Panc1 (cell line): ENCODE measurements at regions not wholly inside any gene's neighbourhood (a gene's known extent, or its start where the extent isn't known, plus 50 kb on each side); places are given as distances from the start of the nearest gene placed in this dataset.
"Not testable (repeated sequence)": the region's sequence is repeated elsewhere in the genome, so short reads cannot be mapped to it uniquely, and the experiment has no call there.

Experiments
- ATAC-seq: fragments of 200-7000 bp; cut with Tn5 transposase; 2 replicates; pipeline ENCODE4 v1.9.1; 2020; ENCODE audit warnings: mild to moderate bottlenecking, moderate library complexity
- BruUV-seq: library from RNA; stranded (reverse); fragments of 400-500 nt; replicated peaks from 2 replicates; lab custom pipeline; 2021; lab: Mats Ljungman, UMichigan
- CTCF ChIA-PET: fragments of 300-600 bp; sonication (Branson Sonifier 250); formaldehyde crosslinking; loops from one replicate; lab custom pipeline; 2022; ENCODE audit warnings: antibody characterized with exemption; lab: Charles Lee
- POLR2A ChIA-PET: fragments of 300-600 bp; sonication (Branson Sonifier 250); formaldehyde crosslinking; loops from one replicate; lab custom pipeline; 2022; ENCODE audit warnings: antibody characterized with exemption; lab: Charles Lee
- DNase-seq: peaks from one replicate; pipeline ENCODE4 v3.0.0-alpha.2; 2010; ENCODE audit warnings: low read depth, low spot score
- H3K27ac ChIP-seq: 2 replicates; pipeline ENCODE4 v1.5.1; 2011; ENCODE audit warnings: mild to moderate bottlenecking, low read length, inconsistent platforms
- H3K27me3 ChIP-seq: fragments of 200-500 bp; sonication (Bioruptor generic); 2 replicates; pipeline ENCODE4 v1.6.0; 2014; ENCODE audit warnings: low read length, inconsistent platforms; ENCODE audit not compliant: control insufficient read depth, insufficient read depth
- H3K36me3 ChIP-seq: fragments of 200-500 bp; sonication (Bioruptor generic); 2 replicates; pipeline ENCODE4 v1.5.1; 2014; ENCODE audit warnings: inconsistent platforms, mild to moderate bottlenecking, low read length, moderate library complexity; ENCODE audit not compliant: control insufficient read depth, insufficient read depth
- H3K4me1 ChIP-seq: 2 replicates; pipeline ENCODE4 v1.5.1; 2011; ENCODE audit warnings: inconsistent platforms, mild to moderate bottlenecking, low read length, moderate library complexity; ENCODE audit not compliant: control insufficient read depth, insufficient read depth
- H3K4me3 ChIP-seq, 2 experiments: 2 replicates each; pipeline ENCODE4 v1.5.1; 2011 to 2012; ENCODE audit warnings: low read depth in 2 of 2, low read length in 2 of 2, mild to moderate bottlenecking in 2 of 2, inconsistent platforms in 1 of 2, moderate library complexity in 1 of 2
- H3K9me3 ChIP-seq: fragments of 200-500 bp; sonication (Bioruptor generic); 2 replicates; pipeline ENCODE4 v1.5.1; 2014; ENCODE audit warnings: low read depth, mild to moderate bottlenecking, inconsistent platforms, low read length, moderate library complexity; ENCODE audit not compliant: control insufficient read depth, insufficient read depth
- CTCF ChIP-seq: fragments of 450-650 bp; IDR thresholded peaks from 2 replicates; pipeline ENCODE4 v1.5.1; 2017; ENCODE audit warnings: mild to moderate bottlenecking
- POLR2AphosphoS5 ChIP-seq: IDR thresholded peaks from 2 replicates; pipeline ENCODE4 v1.6.1; 2012; ENCODE audit warnings: mild to moderate bottlenecking, low read depth, low read length, moderate library complexity
- SIN3A ChIP-seq: IDR thresholded peaks from 2 replicates; pipeline ENCODE4 v1.6.1; 2012; ENCODE audit warnings: low read depth, mild to moderate bottlenecking, low read length, moderate library complexity, borderline replicate concordance; ENCODE audit not compliant: insufficient read depth
- TCF7L2 ChIP-seq: IDR thresholded peaks from 2 replicates; pipeline ENCODE4 v1.6.1; 2011; ENCODE audit warnings: mild to moderate bottlenecking, low read depth, low read length, inconsistent platforms
- in situ Hi-C: cut with HindIII; loops from 2 replicates; pipeline ENCODE4 v1.10.0; 2016; ENCODE audit warnings: low sequenced_read_pairs, low pct_unique_long_range_greater_than_20kb
- intact Hi-C: fragments of 100-400 bp; cut with micrococcal nuclease; formaldehyde crosslinking; loops from one replicate; pipeline ENCODE4 v1.10.0; 2022; ENCODE audit not compliant: unreplicated experiment
- TF ChIP-seq, protein P1 (sequence below), 2 experiments: IDR thresholded peaks; 2 replicates each; pipeline ENCODE4 v1.6.1; 2011 to 2012; ENCODE audit warnings: low read depth in 2 of 2, control low read depth in 1 of 2, low read length in 1 of 2, mild to moderate bottlenecking in 1 of 2, moderate library complexity in 1 of 2; ENCODE audit not compliant: insufficient read depth in 1 of 2

- Histone ChIP-seq H3K4me3 (no peak overlapping the region), H3K4me1 (no peaks in the 10 kb centered on the region; the same call in 1 of the 2 replicates), H3K36me3 (no peaks in the 10 kb centered on the region), H3K9me3 (no peaks in the 10 kb centered on the region), H3K27me3 (no peaks in the 10 kb centered on the region), H3K27ac (no peak overlapping the region)
- TF ChIP-seq TCF7L2 (no peak), SIN3A (no peak), CTCF (no peak), POLR2AphosphoS5 (no peak)
- TF ChIP-seq, protein P1, sequence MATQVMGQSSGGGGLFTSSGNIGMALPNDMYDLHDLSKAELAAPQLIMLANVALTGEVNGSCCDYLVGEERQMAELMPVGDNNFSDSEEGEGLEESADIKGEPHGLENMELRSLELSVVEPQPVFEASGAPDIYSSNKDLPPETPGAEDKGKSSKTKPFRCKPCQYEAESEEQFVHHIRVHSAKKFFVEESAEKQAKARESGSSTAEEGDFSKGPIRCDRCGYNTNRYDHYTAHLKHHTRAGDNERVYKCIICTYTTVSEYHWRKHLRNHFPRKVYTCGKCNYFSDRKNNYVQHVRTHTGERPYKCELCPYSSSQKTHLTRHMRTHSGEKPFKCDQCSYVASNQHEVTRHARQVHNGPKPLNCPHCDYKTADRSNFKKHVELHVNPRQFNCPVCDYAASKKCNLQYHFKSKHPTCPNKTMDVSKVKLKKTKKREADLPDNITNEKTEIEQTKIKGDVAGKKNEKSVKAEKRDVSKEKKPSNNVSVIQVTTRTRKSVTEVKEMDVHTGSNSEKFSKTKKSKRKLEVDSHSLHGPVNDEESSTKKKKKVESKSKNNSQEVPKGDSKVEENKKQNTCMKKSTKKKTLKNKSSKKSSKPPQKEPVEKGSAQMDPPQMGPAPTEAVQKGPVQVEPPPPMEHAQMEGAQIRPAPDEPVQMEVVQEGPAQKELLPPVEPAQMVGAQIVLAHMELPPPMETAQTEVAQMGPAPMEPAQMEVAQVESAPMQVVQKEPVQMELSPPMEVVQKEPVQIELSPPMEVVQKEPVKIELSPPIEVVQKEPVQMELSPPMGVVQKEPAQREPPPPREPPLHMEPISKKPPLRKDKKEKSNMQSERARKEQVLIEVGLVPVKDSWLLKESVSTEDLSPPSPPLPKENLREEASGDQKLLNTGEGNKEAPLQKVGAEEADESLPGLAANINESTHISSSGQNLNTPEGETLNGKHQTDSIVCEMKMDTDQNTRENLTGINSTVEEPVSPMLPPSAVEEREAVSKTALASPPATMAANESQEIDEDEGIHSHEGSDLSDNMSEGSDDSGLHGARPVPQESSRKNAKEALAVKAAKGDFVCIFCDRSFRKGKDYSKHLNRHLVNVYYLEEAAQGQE (IDR thresholded peaks at IDR 0.05; ENCODE audit: insufficient read depth in 1 of 2, low read depth in 2 of 2, low read length in 1 of 2) = no peak
- no TSS peak for BruUV-seq
- ATAC-seq (no peak), DNase-seq (no peak)
- intact Hi-C loops = no loop called here
- in situ Hi-C loops = no loop called here
- CTCF ChIA-PET = no interaction called here
- POLR2A ChIA-PET = no interaction called here
These were observed 217.4 kb downstream of the DLEU7 start for GRCh38 chr13:50626101-50626547.

- no peak for ATAC-seq
- ChIA-PET CTCF (no interaction called here), POLR2A (no interaction called here)
- Histone ChIP-seq H3K4me1 (no peaks in the 10 kb centered on the region; the same call in 1 of the 2 replicates), H3K27ac (no peak overlapping the region), H3K36me3 (no peaks in the 10 kb centered on the region), H3K27me3 (no peaks in the 10 kb centered on the region), H3K4me3 (no peak overlapping the region), H3K9me3 (no peaks in the 10 kb centered on the region)
- intact Hi-C loops = no loop called here
- no TSS peak for BruUV-seq
- no peak for DNase-seq
- in situ Hi-C loops = no loop called here
- TF ChIP-seq POLR2AphosphoS5 (no peak), TCF7L2 (no peak), SIN3A (no peak)
These were observed 216.4 kb downstream of the DLEU7 start for GRCh38 chr13:50627111-50627510.

DNA sequence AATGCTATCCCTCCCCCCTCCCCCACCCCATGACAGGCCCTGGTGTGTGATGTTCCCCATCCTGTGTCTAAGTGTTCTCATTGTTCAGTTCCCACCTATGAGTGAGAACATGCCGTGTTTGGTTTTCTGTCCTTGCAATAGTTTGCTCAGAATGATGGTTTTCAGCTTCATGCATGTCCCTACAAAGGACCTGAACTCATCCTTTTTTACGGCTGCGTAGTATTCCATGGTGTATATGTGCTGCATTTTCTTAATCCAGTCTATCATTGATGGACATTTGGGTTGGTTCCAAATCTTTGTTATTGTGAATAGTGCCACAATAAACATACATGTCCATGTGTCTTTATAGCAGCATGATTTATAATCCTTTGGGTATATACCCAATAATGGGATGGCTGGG lies 215.0 kb downstream of the DLEU7 start:
- H3K27ac ChIP-seq, H3K27me3 ChIP-seq, in situ Hi-C loops, POLR2A ChIA-PET, H3K9me3 ChIP-seq, CTCF ChIA-PET, H3K36me3 ChIP-seq, intact Hi-C loops, ATAC-seq, H3K4me1 ChIP-seq, H3K4me3 ChIP-seq, BruUV-seq, DNase-seq: not testable (repeated sequence)
